ENCODE measurements at regions not wholly inside any gene's neighbourhood (a gene's known extent, or its start where the extent isn't known, plus 50 kb on each side); places are given as distances from the start of the nearest gene placed in this dataset.

- TF ChIP-seq EZH2 (IDR thresholded peaks at IDR 0.05; ENCODE audit: borderline replicate concordance) = no peak
- no peak for TF ChIP-seq CTCF (IDR thresholded peaks at IDR 0.05; ENCODE audit: poor library complexity)
- TF ChIP-seq EZH2phosphoT487 (IDR thresholded peaks at IDR 0.05; ENCODE audit: low read depth, severe bottlenecking, unreplicated experiment) = peak; percentile 83
Observed at GRCh38 chr2:220579452-220579851, 952.0 kb downstream of the SLC4A3 start.

Data from hepatocyte (in vitro differentiated cells).